ENCODE measurements at regions not wholly inside any gene's neighbourhood (a gene's known extent, or its start where the extent isn't known, plus 50 kb on each side); places are given as distances from the start of the nearest gene placed in this dataset.

- TF ChIP-seq USF1 (IDR thresholded peaks at IDR 0.05): no peak
- no peak for TF ChIP-seq EP300 (IDR thresholded peaks at IDR 0.05; ENCODE audit: borderline replicate concordance)
- TF ChIP-seq YY1 (IDR thresholded peaks at IDR 0.05; ENCODE audit: low read depth): no peak
- TF ChIP-seq TAF1 (IDR thresholded peaks at IDR 0.05; ENCODE audit: low read depth): no peak
- TF ChIP-seq FOXM1 (IDR thresholded peaks at IDR 0.05; ENCODE audit: borderline replicate concordance, low read depth): no peak
- TF ChIP-seq MAX (IDR thresholded peaks at IDR 0.05): no peak
These were observed 53.5 kb upstream of the SASH1 start for GRCh38 chr6:148289153-148289552.

All from Ishikawa (cell line).